K562 (cell line): ENCODE measurements at regions not wholly inside any gene's neighbourhood (a gene's known extent, or its start where the extent isn't known, plus 50 kb on each side); places are given as distances from the start of the nearest gene placed in this dataset.
A peak's percentile ranks its signal among the peaks of the same experiment; 100 is the strongest.

Experiments
- ATAC-seq: fragments of 200-7000 bp; cut with Tn5 transposase; 3 replicates; pipeline ENCODE4 v1.9.1; 2020; ENCODE audit warnings: moderate library complexity
- BruUV-seq: library from RNA; stranded (reverse); fragments of 400-500 nt; replicated peaks from 2 replicates; lab custom pipeline; 2021; lab: Mats Ljungman, UMichigan
- CTCF ChIA-PET: fragments of 300-600 bp; formaldehyde crosslinking; extraction: SDS; loops from one replicate; lab custom pipeline; 2021; ENCODE audit warnings: low intra/inter-chr PET ratio; lab: Yijun Ruan, JAX
- POLR2A ChIA-PET: fragments of 300-600, 350-650 bp; sonication (Branson Sonifier 250); formaldehyde crosslinking; extraction: SDS; loops from one replicate; lab custom pipeline; 2021; ENCODE audit warnings: antibody characterized with exemption, inconsistent platforms; lab: Yijun Ruan, JAX
- DNase-seq, 4 experiments: peaks; one replicate each; pipeline versions ENCODE4 v3.0.0 to v3.0.0-alpha.2; 2011 to 2018; ENCODE audit warnings: low spot score in 3 of 4, mixed read lengths in 3 of 4; ENCODE audit errors: extremely low read depth in 1 of 4
- FAIRE-seq: peaks from 2 replicates; lab custom pipeline; 2011; peaks lifted over from hg19 to GRCh38; lab: Jason Lieb, UNC
- H2AFZ ChIP-seq: 2 replicates; pipeline ENCODE4 v1.6.0; 2011; ENCODE audit warnings: low read depth, low read length, control low read depth, inconsistent platforms
- H3K27ac ChIP-seq: fragments of 200-600 bp; 3 replicates; pipeline ENCODE4 v1.8.0; 2011; ENCODE audit warnings: low read depth, mild to moderate bottlenecking, control low read depth, inconsistent platforms, low read length, moderate library complexity, mixed read lengths; ENCODE audit errors: extremely low read depth
- H3K27me3 ChIP-seq, 2 experiments: fragments of 300-600 bp in 1 of 2; 2 replicates in 1 of 2; 3 replicates in 1 of 2; pipeline versions ENCODE4 v1.6.0 to v1.8.0; 2011; ENCODE audit warnings: inconsistent platforms in 2 of 2, low read length in 2 of 2, mild to moderate bottlenecking in 1 of 2, mixed read lengths in 1 of 2, moderate library complexity in 1 of 2; ENCODE audit not compliant: control insufficient read depth in 2 of 2, insufficient read depth in 2 of 2
- H3K36me3 ChIP-seq: fragments of 300-600 bp; 3 replicates; pipeline ENCODE4 v1.8.0; 2011; ENCODE audit warnings: mild to moderate bottlenecking, low read length, inconsistent platforms; ENCODE audit not compliant: control insufficient read depth, insufficient read depth
- H3K4me1 ChIP-seq, 2 experiments: fragments of 200-600 bp in 1 of 2; replicated peaks in 1 of 2; 2 replicates in 1 of 2; 3 replicates in 1 of 2; pipeline versions ENCODE4 v1.5.1 to v1.8.0; 2011; ENCODE audit warnings: inconsistent platforms in 2 of 2, low read length in 2 of 2, mild to moderate bottlenecking in 1 of 2, mixed read lengths in 1 of 2, moderate library complexity in 1 of 2; ENCODE audit not compliant: control insufficient read depth in 2 of 2, insufficient read depth in 2 of 2
- H3K4me2 ChIP-seq: 2 replicates; pipeline ENCODE4 v1.6.1; 2011; ENCODE audit warnings: low read length, control low read depth, inconsistent platforms, mixed read lengths; ENCODE audit not compliant: insufficient read depth
- H3K4me3 ChIP-seq: fragments of 200-600 bp; sonication (generic), shearing (Covaris generic); 2 replicates; pipeline ENCODE4 v1.5.1; 2016; ENCODE audit warnings: control low read depth, inconsistent platforms
- H3K79me2 ChIP-seq: fragments of 200-600 bp; 3 replicates; pipeline ENCODE4 v1.8.0; 2011; ENCODE audit warnings: low read length, inconsistent platforms; ENCODE audit not compliant: control insufficient read depth, insufficient read depth
- H3K9ac ChIP-seq, 2 experiments: 2 replicates each; pipeline versions ENCODE4 v1.6.0 to v1.6.1; 2011; ENCODE audit warnings: low read depth in 2 of 2, low read length in 2 of 2, control low read depth in 1 of 2, inconsistent platforms in 1 of 2, mild to moderate bottlenecking in 1 of 2, mixed read lengths in 1 of 2; ENCODE audit not compliant: insufficient read depth in 1 of 2
- H3K9me1 ChIP-seq: one replicate; pipeline ENCODE4 v1.6.0; 2011; ENCODE audit warnings: inconsistent platforms, mild to moderate bottlenecking, low read length, moderate library complexity; ENCODE audit not compliant: control insufficient read depth, insufficient read depth
- H3K9me3 ChIP-seq: replicated peaks from 2 replicates; pipeline ENCODE4 v1.5.1; 2011; ENCODE audit warnings: low read depth, low read length, inconsistent platforms; ENCODE audit not compliant: control insufficient read depth, insufficient read depth
- H4K20me1 ChIP-seq: replicated peaks from 2 replicates; pipeline ENCODE4 v1.6.1; 2011; ENCODE audit warnings: low read length, inconsistent platforms, mixed read lengths; ENCODE audit not compliant: control insufficient read depth, insufficient read depth
- CHD2 ChIP-seq: IDR thresholded peaks from 2 replicates; pipeline ENCODE4 v1.6.1; 2011; ENCODE audit warnings: low read depth, low read length
- CTCF ChIP-seq, 3 experiments: IDR thresholded peaks in 2 of 3; conservative IDR thresholded peaks in 1 of 3; 2 replicates each; pipeline ENCODE4 v1.5.1; 2011 to 2012; ENCODE audit warnings: low read length in 3 of 3, mild to moderate bottlenecking in 3 of 3, control low read depth in 2 of 3, improper control_type of control experiment in 1 of 3, inconsistent platforms in 1 of 3, low read depth in 1 of 3, mixed read lengths in 1 of 3, moderate library complexity in 1 of 3; ENCODE audit not compliant: insufficient read depth in 2 of 3
- DEAF1 ChIP-seq: fragments of 450-650 bp; formaldehyde crosslinking; IDR thresholded peaks from 2 replicates; pipeline ENCODE4 v1.4.0; 2020; ENCODE audit warnings: mild to moderate bottlenecking, moderate library complexity
- RAD21 ChIP-seq, 2 experiments: fragments of 250-450 bp in 1 of 2; fragments of 450-650 bp in 1 of 2; sonication (Bioruptor Pico) in 1 of 2; formaldehyde crosslinking in 1 of 2; IDR thresholded peaks in 1 of 2; conservative IDR thresholded peaks in 1 of 2; 2 replicates each; pipeline versions ENCODE4 v1.4.0 to v1.8.0; 2020 to 2022; ENCODE audit warnings: mild to moderate bottlenecking in 2 of 2, moderate library complexity in 1 of 2
- ZFP91 ChIP-seq: sonication (generic); formaldehyde crosslinking; IDR thresholded peaks from 2 replicates; pipeline ENCODE4 v1.8.0; 2022; ENCODE audit warnings: mild to moderate bottlenecking, missing genetic modification reagents
- WGBS: fragments of 100-300 bp; shearing (Covaris generic); methylation state at CpG from one replicate; pipeline ENCODE4 v1.1.6; 2016; ENCODE audit warnings: low coverage, mixed read lengths; ENCODE audit not compliant: insufficient coverage; ENCODE audit errors: missing lambda C conversion rate; 5-methylcytosine and 5-hydroxymethylcytosine counted together
- in situ Hi-C: fragments of 300-500 bp; cut with MboI; formaldehyde crosslinking; loops from 4 replicates; pipeline ENCODE4 v1.15.0; 2018; ENCODE audit warnings: inconsistent platforms, mixed read lengths
- intact Hi-C: fragments of 100-400 bp; cut with micrococcal nuclease; formaldehyde crosslinking; loops from 2 replicates; pipeline ENCODE4 v1.14.2; 2022

- POLR2A ChIA-PET, result interaction anchor here (0.8 kb wide), 1 partner anchor 9 kb away, joined by 3 read pairs; no protein-coding TSS in a partner anchor
- Histone ChIP-seq H3K36me3 (no peaks in the 10 kb centered on the region), H3K4me2 (no peak overlapping the region), H3K4me1 (no peaks in the 10 kb centered on the region), H3K9ac (no peak overlapping the region), H3K9me3 (no peaks in the 10 kb centered on the region), H3K27ac (no peak overlapping the region), H3K27me3 (no peaks in the 10 kb centered on the region), H3K9me1 (no peaks in the 10 kb centered on the region), H2AFZ (no peak overlapping the region), H3K79me2 (no peaks in the 10 kb centered on the region), H4K20me1 (no peaks in the 10 kb centered on the region; the same call in 1 of the 2 replicates), H3K4me3 (no peak overlapping the region)
- CTCF ChIA-PET, result interaction anchor here (0.8 to 1.3 kb wide), 4 partner anchors 1165 to 1197 kb away, joined by 3 to 5 read pairs (median 4); no protein-coding TSS in a partner anchor
- FAIRE-seq (peak; percentile 69), ATAC-seq (peak; percentile 94), DNase-seq (peak; percentile 51 to 66 (median 60))
- WGBS, result 2% methylated on average over 11 of the region's 14 CpGs
- in situ Hi-C loops (loop anchor here (10.0 kb wide), 1 partner anchor 1164 kb away; the partner anchor contains the start of gene IGFBP3), intact Hi-C loops (loop anchor here (2.0 kb wide), 1 partner anchor 1166 kb away; no protein-coding TSS in a partner anchor)
- BruUV-seq, result no TSS peak
- TF ChIP-seq RAD21 (CRISPR knock-in tag; conservative IDR thresholded peaks at IDR 0.05 in 1 of 2, IDR thresholded peaks at IDR 0.05 in 1 of 2) (peak; percentile 84 to 87), DEAF1 (CRISPR knock-in tag) (peak; percentile 73), CHD2 (no peak), CTCF (IDR thresholded peaks at IDR 0.05 in 2 of 3, conservative IDR thresholded peaks at IDR 0.05 in 1 of 3; ENCODE audit: insufficient read depth in 2 of 3, low read depth in 1 of 3, low read length in 3 of 3) (peak; percentile 70 to 82 (median 78)), ZFP91 (CRISPR knock-in tag) (no peak)
These were observed 493.4 kb downstream of the TNS3 start for GRCh38 chr7:47088329-47089067.
